ENCODE measurements at regions not wholly inside any gene's neighbourhood (a gene's known extent, or its start where the extent isn't known, plus 50 kb on each side); places are given as distances from the start of the nearest gene placed in this dataset.

- TF ChIP-seq CTCF (IDR thresholded peaks at IDR 0.05) (no peak), EZH2phosphoT487 (IDR thresholded peaks at IDR 0.05) (no peak)
Measured at GRCh38 chr16:86044881-86045590, 146.1 kb downstream of the IRF8 start.

Data from neural progenitor cell (in vitro differentiated cells).